Pancreas (tissue), 10 donors: ENCODE measurements at regions not wholly inside any gene's neighbourhood (a gene's known extent, or its start where the extent isn't known, plus 50 kb on each side); places are given as distances from the start of the nearest gene placed in this dataset.
"Not testable (repeated sequence)": the region's sequence is repeated elsewhere in the genome, so short reads cannot be mapped to it uniquely, and the experiment has no call there.

Experiments
- ATAC-seq, 4 donors: fragments of 200-7000 bp; cut with Tn5 transposase; one replicate each; pipeline versions ENCODE4 v1.8.0 to v1.9.1; 2020; ENCODE audit warnings: mild to moderate bottlenecking in 4 of 4, moderate library complexity in 4 of 4
- DNase-seq, 6 donors: peaks; one replicate each; pipeline ENCODE4 v3.0.0-alpha.2; 2020
- FAIRE-seq: peaks from 2 replicates; lab custom pipeline; 2012; peaks lifted over from hg19 to GRCh38; lab: Jason Lieb, UNC
- H3K27ac ChIP-seq, 4 donors: fragments of 200-600 bp; sonication (generic); 1 replicate in 3 of 4; 2 replicates in 1 of 4; pipeline versions ENCODE4 v1.5.0 to v1.8.0; 2020
- H3K27me3 ChIP-seq, 4 donors: fragments of 200-600 bp; one replicate each; pipeline ENCODE4 v1.8.0; 2021
- H3K36me3 ChIP-seq, 3 donors: fragments of 200-600 bp; sonication (generic) in 1 of 3; one replicate each; pipeline versions ENCODE4 v1.5.0 to v1.8.0; 2020 to 2021
- H3K4me1 ChIP-seq, 3 donors: fragments of 200-600 bp; one replicate each; pipeline ENCODE4 v1.8.0; 2021
- H3K4me3 ChIP-seq, 4 donors: fragments of 200-600 bp; sonication (generic) in 2 of 4; one replicate each; pipeline versions ENCODE4 v1.5.0 to v1.8.0; 2020 to 2021
- H3K9me3 ChIP-seq, 4 donors: fragments of 200-600 bp; one replicate each; pipeline ENCODE4 v1.8.0; 2021
- WGBS, 2 donors: extraction: QIAGEN DNeasy Blood & Tissue Kit; methylation state at CpG; one replicate each; pipeline ENCODE4 v1.1.7; 2013; 5-methylcytosine and 5-hydroxymethylcytosine counted together
- intact Hi-C, 3 donors: fragments of 100-400 bp; cut with DNase I; formaldehyde crosslinking; loops; one replicate each; pipeline versions ENCODE4 v1.11.1 to v1.14.2; 2022
- TF ChIP-seq, protein P1 (sequence below), 4 donors: fragments of 200-600 bp; sonication (generic) in 3 of 4; IDR thresholded peaks; one replicate each; pipeline versions ENCODE4 v1.5.0 to v1.8.0; 2021; ENCODE audit warnings: antibody characterized with exemption in 4 of 4
- donor health status: healthy with polysubstance abuse.
- donor health status: DM: no; HTN: no; CAD: no; lungs with moderate emphysema.
- donor health status: DM: no; HTN: no; CAD: no.
- donor health status: control.
- donor health status: control.
- donor health status: Bipolar disorder and iron deficiency.
- donor health status: DM: yes; HTN: yes; CAD: no.
- donor health status: DM: no; HTN: no; CAD: no.
- donor health status: DM: no; HTN: no; CAD: no.
- donor health status: DM: yes; HTN: yes; CAD: no.

- TF ChIP-seq, protein P1, sequence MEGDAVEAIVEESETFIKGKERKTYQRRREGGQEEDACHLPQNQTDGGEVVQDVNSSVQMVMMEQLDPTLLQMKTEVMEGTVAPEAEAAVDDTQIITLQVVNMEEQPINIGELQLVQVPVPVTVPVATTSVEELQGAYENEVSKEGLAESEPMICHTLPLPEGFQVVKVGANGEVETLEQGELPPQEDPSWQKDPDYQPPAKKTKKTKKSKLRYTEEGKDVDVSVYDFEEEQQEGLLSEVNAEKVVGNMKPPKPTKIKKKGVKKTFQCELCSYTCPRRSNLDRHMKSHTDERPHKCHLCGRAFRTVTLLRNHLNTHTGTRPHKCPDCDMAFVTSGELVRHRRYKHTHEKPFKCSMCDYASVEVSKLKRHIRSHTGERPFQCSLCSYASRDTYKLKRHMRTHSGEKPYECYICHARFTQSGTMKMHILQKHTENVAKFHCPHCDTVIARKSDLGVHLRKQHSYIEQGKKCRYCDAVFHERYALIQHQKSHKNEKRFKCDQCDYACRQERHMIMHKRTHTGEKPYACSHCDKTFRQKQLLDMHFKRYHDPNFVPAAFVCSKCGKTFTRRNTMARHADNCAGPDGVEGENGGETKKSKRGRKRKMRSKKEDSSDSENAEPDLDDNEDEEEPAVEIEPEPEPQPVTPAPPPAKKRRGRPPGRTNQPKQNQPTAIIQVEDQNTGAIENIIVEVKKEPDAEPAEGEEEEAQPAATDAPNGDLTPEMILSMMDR (IDR thresholded peaks at IDR 0.05) = no peak
- no peaks in the 10 kb centered on the region for H3K4me1 ChIP-seq
- no peak for FAIRE-seq
- ATAC-seq = no peak
- DNase-seq = no peak
- no peak overlapping the region for H3K27ac ChIP-seq
- 83 to 92% methylated on average over 15 of the region's 15 CpGs for WGBS, 2 donors
- no peaks in the 10 kb centered on the region for H3K9me3 ChIP-seq
- H3K36me3 ChIP-seq = no peaks in the 10 kb centered on the region
- intact Hi-C loops = no loop called here
- no peak overlapping the region for H3K4me3 ChIP-seq
- H3K27me3 ChIP-seq = no peaks in the 10 kb centered on the region
Observed at GRCh38 chr17:16879686-16880085, 92.2 kb downstream of the TNFRSF13B start.

DNA sequence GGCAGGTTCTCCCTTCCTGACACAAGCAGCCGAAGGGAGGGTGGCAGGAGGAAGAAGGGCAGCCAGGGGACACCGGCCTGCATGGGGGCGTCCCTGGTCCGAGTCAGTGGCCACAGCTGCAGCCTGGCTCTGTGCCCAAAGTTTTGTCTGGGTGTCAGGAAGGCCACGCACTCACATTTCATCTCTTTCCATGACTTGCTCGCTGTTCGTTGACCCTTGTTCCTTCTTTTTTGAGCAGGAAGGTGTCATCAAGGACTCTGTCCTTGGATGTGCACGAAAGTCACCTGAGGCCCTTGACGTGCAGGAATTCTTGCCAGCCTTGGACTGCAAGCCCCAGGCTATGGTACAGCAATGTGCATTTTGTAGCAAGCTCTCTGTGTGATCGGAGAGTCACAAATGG is 93.3 kb downstream of the TNFRSF13B start:
- FAIRE-seq = no peak
- Histone ChIP-seq H3K27me3 (no peaks in the 10 kb centered on the region), H3K4me1 (no peaks in the 10 kb centered on the region), H3K4me3 (no peak overlapping the region), H3K27ac (no peak overlapping the region), H3K36me3 (no peaks in the 10 kb centered on the region), H3K9me3 (no peaks in the 10 kb centered on the region)
- WGBS, 2 donors = 61 to 74% methylated on average over 10 of the region's 10 CpGs
- intact Hi-C loops = no loop called here
- TF ChIP-seq, protein P1 (IDR thresholded peaks at IDR 0.05) = no peak
- DNase-seq = no peak
- ATAC-seq = no peak

- DNase-seq = no peak
- Histone ChIP-seq H3K4me3 (no peak overlapping the region), H3K27me3 (no peaks in the 10 kb centered on the region), H3K9me3 (no peaks in the 10 kb centered on the region), H3K27ac (no peak overlapping the region), H3K4me1 (no peaks in the 10 kb centered on the region), H3K36me3 (no peaks in the 10 kb centered on the region)
- ATAC-seq = no peak
- no peak for FAIRE-seq
- TF ChIP-seq, protein P1 (IDR thresholded peaks at IDR 0.05) = no peak
- intact Hi-C loops = no loop called here
- 83 to 88% methylated on average over 4 of the region's 4 CpGs for WGBS, 2 donors
Observed at GRCh38 chr17:16878084-16878483, 93.8 kb downstream of the TNFRSF13B start.

GRCh38 chr17:16877099-16877498 is 94.8 kb downstream of the TNFRSF13B start:
- FAIRE-seq = no peak

GRCh38 chr17:16875662-16876061 is 96.3 kb downstream of the TNFRSF13B start:
- H3K36me3 ChIP-seq = no peaks in the 10 kb centered on the region
- no peak for FAIRE-seq
- no peak for DNase-seq
- intact Hi-C loops = no loop called here
- TF ChIP-seq, protein P1 (IDR thresholded peaks at IDR 0.05) = no peak
- no peak overlapping the region for H3K27ac ChIP-seq
- no peak overlapping the region for H3K4me3 ChIP-seq
- no peaks in the 10 kb centered on the region for H3K27me3 ChIP-seq
- no peaks in the 10 kb centered on the region for H3K9me3 ChIP-seq
- no peaks in the 10 kb centered on the region for H3K4me1 ChIP-seq
- no peak for ATAC-seq

More at GRCh38 chr17:16877099-16877498, 94.8 kb downstream of the TNFRSF13B start:
- ATAC-seq (no peak), DNase-seq (no peak)
- Histone ChIP-seq H3K4me3 (no peak overlapping the region), H3K9me3 (no peaks in the 10 kb centered on the region), H3K27me3 (no peaks in the 10 kb centered on the region), H3K27ac (no peak overlapping the region), H3K4me1 (no peaks in the 10 kb centered on the region), H3K36me3 (no peaks in the 10 kb centered on the region)
- TF ChIP-seq, protein P1 (IDR thresholded peaks at IDR 0.05) = no peak
- intact Hi-C loops = no loop called here
- 68 to 80% methylated on average over 1 of the region's 1 CpG for WGBS, 2 donors

DNA sequence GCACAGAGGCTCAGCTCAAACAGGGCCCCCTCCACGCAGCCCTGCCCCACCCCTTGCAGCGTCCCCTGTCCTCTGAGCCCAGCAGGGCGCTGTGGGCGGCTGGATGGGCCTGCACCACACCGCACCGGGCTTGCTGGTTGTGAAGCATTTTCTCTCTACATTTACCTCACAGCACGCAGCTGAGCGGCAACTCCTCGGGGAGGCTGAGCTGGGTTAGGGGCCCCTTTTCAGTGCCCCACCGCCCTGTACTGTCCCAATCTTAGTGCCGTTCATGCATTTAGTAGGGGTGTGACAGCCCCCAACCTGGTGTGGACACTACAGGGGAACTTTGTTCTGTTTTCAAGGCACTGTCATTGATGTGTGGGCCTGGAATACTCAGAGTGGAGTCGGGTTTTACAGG is 97.7 kb downstream of the TNFRSF13B start:
- intact Hi-C loops, H3K4me3 ChIP-seq, H3K36me3 ChIP-seq, H3K27me3 ChIP-seq, ATAC-seq, DNase-seq, H3K4me1 ChIP-seq, FAIRE-seq, H3K9me3 ChIP-seq, H3K27ac ChIP-seq: not testable (repeated sequence)
- 65 to 89% methylated on average over 12 of the region's 12 CpGs for WGBS, 2 donors
